GM23338 (cell line): ENCODE measurements at regions not wholly inside any gene's neighbourhood (a gene's known extent, or its start where the extent isn't known, plus 50 kb on each side); places are given as distances from the start of the nearest gene placed in this dataset.

Source experiments
- CTCF ChIP-seq, 2 experiments: fragments of 200-600 bp in 1 of 2; sonication (generic) in 1 of 2; conservative IDR thresholded peaks; 2 replicates each; pipeline versions ENCODE4 v1.5.1 to v1.6.1; 2016 to 2017; ENCODE audit warnings: antibody characterized with exemption in 2 of 2, low read depth in 2 of 2, mild to moderate bottlenecking in 2 of 2, moderate library complexity in 1 of 2
- EZH2 ChIP-seq: fragments of 200-600 bp; sonication (generic); IDR thresholded peaks from one replicate; pipeline ENCODE4 v1.8.0; 2017; ENCODE audit warnings: antibody characterized with exemption, mild to moderate bottlenecking, low read depth; ENCODE audit not compliant: unreplicated experiment
- EZH2phosphoT487 ChIP-seq: fragments of 200-600 bp; sonication (generic); IDR thresholded peaks from one replicate; pipeline ENCODE4 v1.8.1; 2018; ENCODE audit warnings: antibody characterized with exemption; ENCODE audit not compliant: unreplicated experiment
- JUNB ChIP-seq: IDR thresholded peaks from one replicate; pipeline ENCODE4 v1.6.1; 2016; ENCODE audit warnings: antibody characterized with exemption; ENCODE audit not compliant: unreplicated experiment
- POLR2AphosphoS5 ChIP-seq: IDR thresholded peaks from 2 replicates; pipeline ENCODE4 v1.6.1; 2016; ENCODE audit warnings: antibody characterized with exemption, low read depth
- REST ChIP-seq: IDR thresholded peaks from one replicate; pipeline ENCODE4 v1.6.1; 2018; ENCODE audit warnings: antibody characterized with exemption; ENCODE audit not compliant: unreplicated experiment
- ZNF462 ChIP-seq: fragments of 250-450 bp; sonication (Bioruptor Pico); IDR thresholded peaks from 2 replicates; pipeline ENCODE4 v1.5.0; 2020; ENCODE audit warnings: mild to moderate bottlenecking, moderate library complexity

DNA sequence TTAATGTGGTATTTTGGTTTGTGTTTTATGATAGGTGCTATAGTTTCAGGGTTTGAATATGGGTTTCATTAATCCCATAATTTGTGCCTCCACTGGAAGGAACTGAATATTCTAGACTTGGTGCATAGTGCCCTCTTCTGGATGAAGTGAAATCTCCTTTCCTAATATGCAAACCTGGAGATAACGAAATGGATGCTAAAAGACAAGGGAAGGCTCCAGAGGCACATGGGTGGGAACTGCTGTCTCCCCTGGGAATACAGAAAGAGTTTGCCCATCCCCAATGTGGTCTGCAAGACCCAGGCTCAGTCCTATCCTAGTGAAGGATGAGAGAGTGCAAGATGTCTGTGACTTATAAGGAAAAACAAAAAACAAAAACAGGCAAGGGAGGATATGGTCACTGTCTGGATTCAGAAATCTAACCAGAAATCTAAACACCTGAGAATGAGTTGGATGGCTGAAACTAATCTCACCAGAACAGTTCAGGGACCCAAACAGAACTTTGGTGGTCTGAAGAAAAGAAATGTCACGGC, 142.3 kb upstream of the TMPO start:
- TF ChIP-seq CTCF (conservative IDR thresholded peaks at IDR 0.05; ENCODE audit: low read depth in 2 of 2) (peak; percentile 80 to 83), EZH2 (no peak), EZH2phosphoT487 (no peak), POLR2AphosphoS5 (no peak), REST (no peak), ZNF462 (CRISPR knock-in tag) (no peak), JUNB (no peak)
